Thymus (tissue), 11 donors: ENCODE measurements at regions not wholly inside any gene's neighbourhood (a gene's known extent, or its start where the extent isn't known, plus 50 kb on each side); places are given as distances from the start of the nearest gene placed in this dataset.

Experiments used
- DNase-seq, 9 donors: peaks; one replicate each; pipeline ENCODE4 v3.0.0-alpha.2; 2013; ENCODE audit warnings: low spot score in 9 of 9, low read depth in 6 of 9, missing footprints in 1 of 9
- H3K27ac ChIP-seq, 2 donors: one replicate each; pipeline ENCODE4 v1.5.1; 2013; ENCODE audit warnings: control low read depth in 1 of 2, low read depth in 1 of 2, low read length in 1 of 2, mild to moderate bottlenecking in 1 of 2, moderate library complexity in 1 of 2
- H3K27me3 ChIP-seq, 2 donors: one replicate each; pipeline ENCODE4 v1.5.1; 2013; ENCODE audit warnings: low read length in 1 of 2; ENCODE audit not compliant: control insufficient read depth in 2 of 2, insufficient read depth in 1 of 2
- H3K36me3 ChIP-seq, 2 donors: one replicate each; pipeline ENCODE4 v1.5.1; 2013; ENCODE audit warnings: low read length in 1 of 2, mild to moderate bottlenecking in 1 of 2, moderate library complexity in 1 of 2; ENCODE audit not compliant: control insufficient read depth in 2 of 2, insufficient read depth in 2 of 2
- H3K4me1 ChIP-seq, 2 donors: one replicate each; pipeline ENCODE4 v1.5.1; 2013; ENCODE audit warnings: low read length in 2 of 2; ENCODE audit not compliant: control insufficient read depth in 2 of 2, insufficient read depth in 2 of 2
- H3K4me3 ChIP-seq, 2 donors: one replicate each; pipeline ENCODE4 v1.5.1; 2013; ENCODE audit warnings: low read length in 2 of 2, control low read depth in 1 of 2, mild to moderate bottlenecking in 1 of 2
- H3K9me3 ChIP-seq, 2 donors: one replicate each; pipeline ENCODE4 v1.5.1; 2013; ENCODE audit warnings: low read length in 1 of 2, mild to moderate bottlenecking in 1 of 2; ENCODE audit not compliant: control insufficient read depth in 2 of 2, insufficient read depth in 1 of 2
- WGBS: extraction: QIAGEN DNeasy Blood & Tissue Kit; methylation state at CpG from one replicate; pipeline ENCODE4 v1.1.7; 2013; 5-methylcytosine and 5-hydroxymethylcytosine counted together
- donor health status: healthy.

DNA sequence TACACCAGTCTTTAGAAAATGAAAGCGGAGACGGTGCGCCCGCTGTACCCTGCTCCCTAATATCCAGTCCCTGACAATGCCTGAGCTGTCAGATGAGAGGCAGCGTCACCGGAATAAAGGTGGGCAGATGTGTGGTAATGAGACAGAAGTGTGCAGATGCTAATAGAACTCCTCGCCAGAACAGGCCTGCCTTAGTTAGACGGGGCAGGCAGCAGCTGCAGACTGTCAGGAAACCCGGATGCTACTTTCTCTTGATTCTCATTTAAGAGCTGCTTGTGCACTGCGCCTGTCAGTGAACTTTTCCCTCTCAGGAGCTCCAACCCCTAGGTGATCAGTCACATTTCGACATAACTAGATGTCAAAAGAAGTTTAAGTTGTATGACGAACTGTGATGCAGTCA, 221.8 kb upstream of the IRX3 start:
- Histone ChIP-seq H3K27ac (no peak overlapping the region), H3K36me3 (no peaks in the 10 kb centered on the region), H3K4me3 (no peak overlapping the region), H3K9me3 (no peaks in the 10 kb centered on the region), H3K27me3 (peaks cover 0 to 14% of the 10 kb centered on the region in 2 donors), H3K4me1 (peaks cover 0 to 27% of the 10 kb centered on the region in 2 donors)
- no peak for DNase-seq
- 89% methylated on average over 12 of the region's 12 CpGs for WGBS

DNA sequence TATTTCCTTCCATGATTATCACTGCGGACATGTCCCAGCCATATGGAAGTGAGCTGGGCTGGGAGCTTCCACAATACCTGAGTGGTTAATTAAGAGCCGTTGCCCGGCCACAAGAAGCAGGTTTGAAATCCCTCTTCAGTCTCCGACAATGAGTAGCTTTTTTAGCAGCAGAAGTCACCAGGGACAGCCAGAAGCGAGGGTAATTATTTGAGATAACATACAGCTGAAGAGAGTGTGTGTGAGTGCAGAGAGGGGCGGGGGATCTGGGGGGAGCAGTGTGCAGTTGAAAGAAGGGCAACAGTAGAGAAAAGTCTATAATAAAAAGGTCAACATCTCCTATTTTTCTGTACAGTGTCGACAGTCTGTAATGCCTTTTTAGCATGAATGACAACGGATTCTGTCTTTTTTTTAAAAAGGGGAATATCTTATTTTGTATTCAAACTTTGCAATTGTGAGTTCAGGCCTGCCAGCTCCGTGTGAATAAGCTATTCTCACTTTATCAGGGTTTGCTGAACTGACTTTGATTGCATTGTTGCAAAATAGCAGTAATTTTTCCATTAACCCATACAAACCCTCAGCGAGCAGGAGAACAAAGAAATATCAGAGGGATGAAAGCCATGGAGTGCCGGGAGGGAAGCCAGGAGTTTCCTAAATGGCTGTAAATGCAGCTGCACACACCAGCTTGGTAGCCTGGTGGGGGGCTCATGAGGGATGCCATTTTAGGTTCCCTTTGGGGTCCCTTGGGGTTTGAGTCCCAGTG, 220.3 kb upstream of the IRX3 start:
- no peak for DNase-seq
- 60% methylated on average over 11 of the region's 11 CpGs for WGBS
- H3K27me3 ChIP-seq, result peaks cover 0 to 16% of the 10 kb centered on the region in 2 donors
- H3K4me1 ChIP-seq, result peaks cover 0 to 20% of the 10 kb centered on the region in 2 donors
- no peak overlapping the region for H3K27ac ChIP-seq
- no peaks in the 10 kb centered on the region for H3K36me3 ChIP-seq
- no peak overlapping the region for H3K4me3 ChIP-seq
- H3K9me3 ChIP-seq, result no peaks in the 10 kb centered on the region

GRCh38 chr16:54506214-54506580, 219.6 kb upstream of the IRX3 start:
- no peaks in the 10 kb centered on the region for H3K9me3 ChIP-seq
- no peaks in the 10 kb centered on the region for H3K36me3 ChIP-seq
- peaks cover 0 to 14% of the 10 kb centered on the region in 2 donors for H3K4me1 ChIP-seq
- WGBS, result 91% methylated on average over 8 of the region's 8 CpGs
- no peak overlapping the region for H3K4me3 ChIP-seq
- H3K27ac ChIP-seq, result no peak overlapping the region
- peaks cover 0 to 16% of the 10 kb centered on the region in 2 donors for H3K27me3 ChIP-seq
- DNase-seq, result no peak

DNA sequence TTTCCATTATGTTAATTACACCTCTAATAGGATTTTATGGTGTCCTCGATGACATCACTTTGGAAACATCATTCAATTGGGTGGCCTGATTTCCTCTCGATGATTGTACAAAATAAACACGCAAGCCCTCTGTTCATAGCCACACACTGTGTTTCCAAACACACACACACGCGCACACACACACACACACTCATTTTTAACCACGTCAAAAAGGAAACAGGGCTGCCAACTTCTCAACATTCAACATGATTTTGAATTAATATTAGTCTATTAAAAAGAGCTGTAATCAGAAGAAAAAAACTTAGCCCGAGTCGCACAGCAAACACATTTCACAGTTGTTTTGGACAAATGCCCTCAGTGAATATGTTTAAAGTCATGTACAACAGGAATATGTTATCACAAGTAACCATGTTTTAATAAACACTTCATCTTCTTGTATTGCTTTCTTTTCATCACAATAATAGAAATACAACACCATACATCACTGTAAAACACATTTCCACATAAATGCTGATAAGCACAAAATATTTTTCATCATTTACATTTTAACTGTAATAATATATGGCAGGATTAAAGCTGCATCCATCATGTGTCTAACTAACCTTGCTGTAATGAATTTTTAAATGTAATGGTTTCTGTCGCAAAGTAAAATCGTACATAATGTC, 219.1 kb upstream of the IRX3 start:
- H3K27me3 ChIP-seq, result peaks cover 0 to 16% of the 10 kb centered on the region in 2 donors
- no peaks in the 10 kb centered on the region for H3K9me3 ChIP-seq
- H3K36me3 ChIP-seq, result no peaks in the 10 kb centered on the region
- H3K27ac ChIP-seq, result no peak overlapping the region
- no peak for DNase-seq
- WGBS, result 82% methylated on average over 10 of the region's 10 CpGs
- H3K4me1 ChIP-seq, result peaks cover 0 to 9% of the 10 kb centered on the region in 2 donors
- H3K4me3 ChIP-seq, result no peak overlapping the region

GRCh38 chr16:54504372-54504771, 217.8 kb upstream of the IRX3 start:
- H3K27ac ChIP-seq, result no peak overlapping the region
- no peak for DNase-seq
- no peaks in the 10 kb centered on the region for H3K9me3 ChIP-seq
- WGBS, result 33% methylated on average over 12 of the region's 12 CpGs
- peaks cover 0 to 16% of the 10 kb centered on the region in 2 donors for H3K27me3 ChIP-seq
- no peaks in the 10 kb centered on the region for H3K36me3 ChIP-seq
- H3K4me3 ChIP-seq, result no peak overlapping the region
- H3K4me1 ChIP-seq, result peaks cover 0 to 3% of the 10 kb centered on the region in 2 donors

DNA sequence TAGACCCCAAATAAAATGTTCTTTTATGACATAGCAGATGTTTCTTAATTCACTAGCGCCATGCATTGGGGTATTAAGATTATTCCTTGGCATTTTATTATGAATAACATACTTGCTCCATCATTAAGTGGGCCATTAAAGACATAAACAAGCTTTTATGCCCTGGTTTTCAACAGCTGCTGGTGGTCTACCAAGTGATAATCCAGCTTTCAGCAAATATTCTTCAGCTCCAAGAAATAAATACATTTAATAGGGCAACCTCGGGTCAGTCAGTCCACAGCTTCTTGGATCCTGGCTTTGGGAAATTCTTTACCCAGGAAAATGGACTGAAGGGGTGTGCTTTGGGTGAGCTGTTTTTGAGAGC, 217.3 kb upstream of the IRX3 start:
- Histone ChIP-seq H3K9me3 (no peaks in the 10 kb centered on the region), H3K36me3 (no peaks in the 10 kb centered on the region), H3K27me3 (peaks cover 0 to 16% of the 10 kb centered on the region in 2 donors), H3K4me1 (peaks cover 0 to 3% of the 10 kb centered on the region in 2 donors), H3K27ac (no peak overlapping the region), H3K4me3 (no peak overlapping the region)
- DNase-seq, result no peak
- WGBS, result 86% methylated on average over 2 of the region's 2 CpGs

DNA sequence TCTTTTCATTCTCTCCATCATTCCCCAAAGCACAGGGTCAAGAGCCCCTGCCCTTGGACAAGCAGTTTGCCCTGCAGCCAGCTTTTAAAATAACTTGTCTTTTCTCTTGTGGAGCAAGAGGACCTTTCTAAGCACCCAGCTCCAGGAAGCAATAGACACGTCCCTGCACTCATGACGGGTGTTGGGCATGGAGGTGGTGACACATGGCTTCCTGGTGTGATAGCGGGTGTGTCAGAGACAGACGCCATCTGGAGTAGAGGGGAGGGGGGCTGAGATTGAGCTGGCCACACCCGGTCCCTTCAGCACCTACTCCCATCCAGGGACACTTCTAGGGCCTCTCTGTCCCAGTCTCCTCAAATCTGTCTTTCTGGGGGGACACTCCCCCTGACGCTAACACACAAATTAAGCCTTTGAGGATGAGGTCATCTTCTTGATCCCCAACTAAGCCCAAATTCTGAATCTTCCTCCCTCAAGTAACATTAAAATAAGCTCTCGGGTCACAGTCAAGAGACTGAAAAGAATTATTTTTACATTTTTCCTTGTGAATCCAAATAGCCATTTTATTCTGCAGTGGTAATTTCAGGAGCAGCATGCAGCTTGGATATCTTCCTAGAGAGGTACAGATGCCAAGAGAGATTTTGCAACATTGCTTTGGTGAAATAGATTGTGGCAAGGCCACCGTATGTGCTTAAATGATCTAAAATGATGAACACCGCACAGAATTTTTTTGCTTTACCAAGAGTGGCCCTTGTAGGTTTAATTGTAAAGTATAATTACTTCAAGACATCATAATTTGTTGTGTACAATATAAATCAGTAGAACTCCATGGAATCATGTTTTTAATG, 216.6 kb upstream of the IRX3 start:
- Histone ChIP-seq H3K27ac (no peak overlapping the region), H3K9me3 (peaks cover 0 to 3% of the 10 kb centered on the region in 2 donors), H3K4me3 (no peak overlapping the region), H3K27me3 (peaks cover 0 to 16% of the 10 kb centered on the region in 2 donors), H3K36me3 (no peaks in the 10 kb centered on the region), H3K4me1 (peaks cover 0 to 3% of the 10 kb centered on the region in 2 donors)
- WGBS, result 74% methylated on average over 9 of the region's 9 CpGs
- no peak for DNase-seq

- Histone ChIP-seq H3K27ac (no peak overlapping the region), H3K4me3 (no peak overlapping the region), H3K4me1 (peaks cover 0 to 3% of the 10 kb centered on the region in 2 donors), H3K36me3 (no peaks in the 10 kb centered on the region), H3K9me3 (peaks cover 0 to 3% of the 10 kb centered on the region in 2 donors), H3K27me3 (peaks cover 0 to 7% of the 10 kb centered on the region in 2 donors)
- DNase-seq, result no peak
- WGBS, result 93% methylated on average over 1 of the region's 1 CpG
These were observed 215.2 kb upstream of the IRX3 start for GRCh38 chr16:54501797-54502196.

DNA sequence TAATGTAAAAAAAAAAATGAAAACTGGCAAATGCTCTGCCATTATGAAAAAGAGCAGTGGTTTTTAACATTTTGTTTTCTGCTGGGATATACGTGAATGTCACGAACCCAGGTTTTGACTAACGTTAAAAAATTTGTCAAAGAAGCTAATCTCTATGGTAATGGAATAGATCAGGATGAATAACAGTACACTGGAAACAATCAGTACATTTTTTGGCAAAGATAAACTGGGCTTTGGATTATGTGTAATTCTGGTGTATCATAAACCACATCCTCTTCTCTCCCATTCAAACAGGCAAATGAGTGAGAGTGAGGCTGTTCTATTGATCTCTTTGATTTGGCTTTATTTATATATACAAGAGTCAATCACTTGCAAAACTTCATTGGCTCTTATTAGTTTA, 207.0 kb upstream of the IRX3 start:
- Histone ChIP-seq H3K4me3 (no peak overlapping the region), H3K9me3 (peaks cover 0 to 3% of the 10 kb centered on the region in 2 donors), H3K36me3 (no peaks in the 10 kb centered on the region), H3K4me1 (no peaks in the 10 kb centered on the region), H3K27ac (no peak overlapping the region), H3K27me3 (no peaks in the 10 kb centered on the region)
- WGBS, result 96% methylated on average over 3 of the region's 3 CpGs
- DNase-seq, result no peak
